ENCODE measurements at regions not wholly inside any gene's neighbourhood (a gene's known extent, or its start where the extent isn't known, plus 50 kb on each side); places are given as distances from the start of the nearest gene placed in this dataset.

- in situ Hi-C loops (cut with MboI; ENCODE audit: low sequenced_read_pairs, unreplicated experiment): no loop called here
- TF ChIP-seq CTCF (IDR thresholded peaks at IDR 0.05; ENCODE audit: borderline replicate concordance, control extremely low read depth, extremely low read depth, insufficient read depth, missing control alignments): no peak
- no peak for DNase-seq (ENCODE audit: low spot score)
Observed at GRCh38 chr12:78555802-78556201, 308.8 kb upstream of the SYT1 start.

DNA sequence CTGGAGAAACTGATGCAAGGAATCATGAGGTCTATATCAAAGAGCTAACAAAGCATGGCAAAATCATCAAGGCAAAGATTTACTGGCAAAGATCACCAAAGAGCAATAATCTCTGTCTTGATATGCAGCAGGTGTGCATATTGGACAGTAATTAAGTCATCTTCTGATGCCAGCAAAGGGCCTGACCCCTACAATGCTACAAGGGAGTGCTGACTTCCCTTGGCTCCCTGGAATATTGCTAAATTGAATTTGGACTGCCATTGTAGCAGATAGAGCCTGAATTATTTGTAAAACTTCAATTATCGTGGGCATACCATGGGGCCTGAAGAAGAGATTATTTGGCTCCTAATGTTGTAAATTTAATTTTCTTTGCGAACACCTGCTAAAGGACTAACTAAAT is 307.9 kb upstream of the SYT1 start:
- no peak for TF ChIP-seq CTCF (IDR thresholded peaks at IDR 0.05; ENCODE audit: borderline replicate concordance, control extremely low read depth, extremely low read depth, insufficient read depth, missing control alignments)
- in situ Hi-C loops (cut with MboI; ENCODE audit: low sequenced_read_pairs, unreplicated experiment): no loop called here

GRCh38 chr12:78559416-78559815 is 305.2 kb upstream of the SYT1 start:
- in situ Hi-C loops (cut with MboI; ENCODE audit: low sequenced_read_pairs, unreplicated experiment): no loop called here
- TF ChIP-seq CTCF (IDR thresholded peaks at IDR 0.05; ENCODE audit: borderline replicate concordance, control extremely low read depth, extremely low read depth, insufficient read depth, missing control alignments): no peak
- DNase-seq (ENCODE audit: low spot score): no peak

More for the DNA sequence above, 307.9 kb upstream of the SYT1 start:
- no peak for DNase-seq (ENCODE audit: low spot score)

DNA sequence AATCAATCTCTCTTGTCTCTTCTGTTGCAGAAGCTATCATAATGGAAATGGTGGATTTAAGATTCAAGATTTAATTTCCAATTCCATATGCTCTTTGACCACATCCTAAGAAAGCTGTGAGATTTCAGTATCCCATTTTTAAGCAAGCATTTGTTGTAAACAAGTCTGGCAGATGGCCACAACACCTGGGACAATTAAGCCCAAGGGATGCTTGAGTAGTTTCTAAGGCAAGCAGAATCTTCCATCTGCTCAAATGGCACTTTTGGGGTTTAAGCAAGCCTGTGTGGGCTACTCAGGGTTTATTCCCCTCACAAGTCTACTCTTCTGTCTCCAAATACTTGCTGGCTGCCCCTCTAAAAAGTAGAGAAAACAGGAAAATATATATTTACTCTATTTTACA is 304.7 kb upstream of the SYT1 start:
- in situ Hi-C loops (cut with MboI; ENCODE audit: low sequenced_read_pairs, unreplicated experiment): no loop called here
- DNase-seq (ENCODE audit: low spot score): no peak

DNA sequence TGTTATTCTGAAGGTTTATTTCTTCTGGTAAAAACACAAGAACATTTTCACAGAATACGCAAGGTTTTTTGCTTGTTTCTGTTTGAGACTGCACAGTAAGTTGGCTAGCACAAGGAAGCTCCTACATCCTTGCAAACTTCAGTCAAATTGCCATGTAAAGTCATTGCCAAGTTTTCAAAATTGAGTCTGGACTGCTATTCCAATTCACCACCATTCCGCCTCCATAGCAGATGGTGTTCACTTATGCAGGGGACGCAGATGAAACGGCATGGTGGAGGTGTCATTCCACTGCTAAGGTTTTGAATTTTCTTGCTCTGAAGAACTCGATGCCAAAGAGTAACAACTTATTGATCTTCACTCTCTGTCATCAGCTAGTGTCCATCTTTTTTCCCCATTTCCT is 303.9 kb upstream of the SYT1 start:
- no peak for TF ChIP-seq CTCF (IDR thresholded peaks at IDR 0.05; ENCODE audit: borderline replicate concordance, control extremely low read depth, extremely low read depth, insufficient read depth, missing control alignments)
- in situ Hi-C loops (cut with MboI; ENCODE audit: low sequenced_read_pairs, unreplicated experiment): no loop called here
- no peak for DNase-seq (ENCODE audit: low spot score)

More for the DNA sequence above, 304.7 kb upstream of the SYT1 start:
- no peak for TF ChIP-seq CTCF (IDR thresholded peaks at IDR 0.05; ENCODE audit: borderline replicate concordance, control extremely low read depth, extremely low read depth, insufficient read depth, missing control alignments)

DNA sequence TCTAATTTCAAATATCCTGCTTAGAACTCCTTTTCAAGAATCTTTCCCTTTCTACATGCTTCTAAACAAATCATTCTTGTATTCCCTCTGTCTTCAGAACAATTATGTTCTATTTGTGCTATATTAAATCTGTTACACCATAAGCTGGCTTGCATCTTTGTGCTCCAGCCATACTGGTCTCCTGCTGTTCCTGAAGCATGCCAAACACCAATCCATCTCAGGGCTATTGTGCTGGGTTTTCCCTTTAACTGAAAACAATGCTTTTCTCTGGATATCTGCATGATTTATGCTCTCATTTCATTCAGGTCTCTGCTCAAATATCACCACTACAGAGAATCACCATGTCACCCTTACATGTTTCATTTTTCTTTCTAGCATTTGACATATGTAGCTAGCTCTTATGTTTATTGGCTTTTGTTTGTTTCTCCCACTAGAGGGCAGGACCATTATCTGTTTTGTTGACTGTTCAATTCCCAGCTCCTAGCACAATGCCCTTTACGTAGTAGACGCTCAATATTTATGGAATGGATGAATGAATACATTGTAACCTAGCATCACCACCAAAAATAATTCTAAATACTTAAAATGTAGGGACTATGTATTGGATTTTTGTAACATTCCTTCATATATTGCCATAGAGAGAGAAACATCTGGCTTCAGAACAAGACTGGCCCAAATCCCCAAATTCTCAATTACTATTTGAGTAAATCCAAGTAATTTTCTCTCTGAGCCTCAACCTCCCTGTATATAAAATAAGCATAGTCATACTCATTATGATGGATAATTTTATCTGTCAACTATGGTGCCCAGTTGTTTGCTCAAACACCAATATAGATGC is 302.0 kb upstream of the SYT1 start:
- in situ Hi-C loops (cut with MboI; ENCODE audit: low sequenced_read_pairs, unreplicated experiment): no loop called here
- DNase-seq (ENCODE audit: low spot score): no peak
- TF ChIP-seq CTCF (IDR thresholded peaks at IDR 0.05; ENCODE audit: borderline replicate concordance, control extremely low read depth, extremely low read depth, insufficient read depth, missing control alignments): no peak
